ENCODE measurements at regions not wholly inside any gene's neighbourhood (a gene's known extent, or its start where the extent isn't known, plus 50 kb on each side); places are given as distances from the start of the nearest gene placed in this dataset.

DNA sequence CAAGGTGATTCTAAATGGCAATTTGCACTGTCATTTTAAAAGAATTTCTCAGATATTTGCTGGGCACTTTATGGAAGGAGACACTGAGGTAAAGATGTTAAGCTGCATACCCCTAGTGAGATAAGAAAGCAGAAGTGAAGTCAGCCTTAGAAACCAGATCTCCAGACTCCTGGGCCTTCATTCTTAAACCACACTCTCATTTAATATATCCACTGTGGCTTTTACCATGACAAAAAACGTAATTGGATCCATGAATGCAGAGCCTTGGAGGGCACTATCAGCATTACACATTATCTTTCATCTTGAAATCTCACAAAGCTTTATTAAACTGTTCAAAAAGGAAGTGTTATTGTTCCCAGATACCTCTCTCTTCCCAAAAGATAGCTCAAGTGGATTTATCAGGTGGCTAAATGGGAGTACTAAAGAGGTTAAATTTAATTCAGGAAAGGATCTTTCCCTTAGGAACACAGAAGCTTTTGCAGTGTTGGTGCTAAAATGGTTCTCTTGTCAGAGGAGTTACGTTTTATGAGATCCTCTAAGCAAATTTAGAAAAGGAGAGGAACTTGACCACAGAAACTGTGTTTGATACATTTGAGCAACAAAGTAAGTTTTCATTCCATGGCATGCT is 1060.4 kb downstream of the EFNB2 start:
- Mint-ChIP-seq H3K4me3 (no peak overlapping the region), H3K9me3 (no peaks in the 10 kb centered on the region), H3K27me3 (ENCODE audit: insufficient read depth, low read depth, poor library complexity) (no peaks in the 10 kb centered on the region), H3K4me1 (peaks cover 14% of the 10 kb centered on the region), H3K36me3 (ENCODE audit: low read depth) (no peaks in the 10 kb centered on the region), H3K27ac (peak overlapping the region; percentile 71)
- Histone ChIP-seq H3F3A (replicated peaks; ENCODE audit: low read depth) (no peaks in the 10 kb centered on the region), H3K4me2 (peak overlapping the region; percentile 15; the same call in 1 of the 2 replicates), H3K27me3 (ENCODE audit: insufficient read depth) (no peaks in the 10 kb centered on the region), H3K4me3 (no peak overlapping the region), H2AFZ (peak overlapping the region; percentile 25; the same call in 1 of the 2 replicates), H3K79me2 (replicated peaks; ENCODE audit: insufficient read depth) (no peaks in the 10 kb centered on the region), H3K4me1 (ENCODE audit: insufficient read depth) (peaks cover 10% of the 10 kb centered on the region; the same call in 1 of the 2 replicates), H3K36me3 (ENCODE audit: insufficient read depth) (no peaks in the 10 kb centered on the region), H3K9me2 (ENCODE audit: insufficient read depth) (no peaks in the 10 kb centered on the region), H3K27ac (ENCODE audit: low read depth) (no peak overlapping the region), H4K20me1 (replicated peaks; ENCODE audit: insufficient read depth) (no peaks in the 10 kb centered on the region)
- ATAC-seq (peak; percentile 62), DNase-seq (ENCODE audit: low spot score) (peak; percentile 39)
- TF ChIP-seq NANOG (IDR thresholded peaks at IDR 0.05; ENCODE audit: borderline replicate concordance) (no peak), ZNF114 (CRISPR knock-in tag; IDR thresholded peaks at IDR 0.05) (no peak), EZH2phosphoT487 (IDR thresholded peaks at IDR 0.05; ENCODE audit: unreplicated experiment) (no peak)
- TF ChIP-seq, protein P1, sequence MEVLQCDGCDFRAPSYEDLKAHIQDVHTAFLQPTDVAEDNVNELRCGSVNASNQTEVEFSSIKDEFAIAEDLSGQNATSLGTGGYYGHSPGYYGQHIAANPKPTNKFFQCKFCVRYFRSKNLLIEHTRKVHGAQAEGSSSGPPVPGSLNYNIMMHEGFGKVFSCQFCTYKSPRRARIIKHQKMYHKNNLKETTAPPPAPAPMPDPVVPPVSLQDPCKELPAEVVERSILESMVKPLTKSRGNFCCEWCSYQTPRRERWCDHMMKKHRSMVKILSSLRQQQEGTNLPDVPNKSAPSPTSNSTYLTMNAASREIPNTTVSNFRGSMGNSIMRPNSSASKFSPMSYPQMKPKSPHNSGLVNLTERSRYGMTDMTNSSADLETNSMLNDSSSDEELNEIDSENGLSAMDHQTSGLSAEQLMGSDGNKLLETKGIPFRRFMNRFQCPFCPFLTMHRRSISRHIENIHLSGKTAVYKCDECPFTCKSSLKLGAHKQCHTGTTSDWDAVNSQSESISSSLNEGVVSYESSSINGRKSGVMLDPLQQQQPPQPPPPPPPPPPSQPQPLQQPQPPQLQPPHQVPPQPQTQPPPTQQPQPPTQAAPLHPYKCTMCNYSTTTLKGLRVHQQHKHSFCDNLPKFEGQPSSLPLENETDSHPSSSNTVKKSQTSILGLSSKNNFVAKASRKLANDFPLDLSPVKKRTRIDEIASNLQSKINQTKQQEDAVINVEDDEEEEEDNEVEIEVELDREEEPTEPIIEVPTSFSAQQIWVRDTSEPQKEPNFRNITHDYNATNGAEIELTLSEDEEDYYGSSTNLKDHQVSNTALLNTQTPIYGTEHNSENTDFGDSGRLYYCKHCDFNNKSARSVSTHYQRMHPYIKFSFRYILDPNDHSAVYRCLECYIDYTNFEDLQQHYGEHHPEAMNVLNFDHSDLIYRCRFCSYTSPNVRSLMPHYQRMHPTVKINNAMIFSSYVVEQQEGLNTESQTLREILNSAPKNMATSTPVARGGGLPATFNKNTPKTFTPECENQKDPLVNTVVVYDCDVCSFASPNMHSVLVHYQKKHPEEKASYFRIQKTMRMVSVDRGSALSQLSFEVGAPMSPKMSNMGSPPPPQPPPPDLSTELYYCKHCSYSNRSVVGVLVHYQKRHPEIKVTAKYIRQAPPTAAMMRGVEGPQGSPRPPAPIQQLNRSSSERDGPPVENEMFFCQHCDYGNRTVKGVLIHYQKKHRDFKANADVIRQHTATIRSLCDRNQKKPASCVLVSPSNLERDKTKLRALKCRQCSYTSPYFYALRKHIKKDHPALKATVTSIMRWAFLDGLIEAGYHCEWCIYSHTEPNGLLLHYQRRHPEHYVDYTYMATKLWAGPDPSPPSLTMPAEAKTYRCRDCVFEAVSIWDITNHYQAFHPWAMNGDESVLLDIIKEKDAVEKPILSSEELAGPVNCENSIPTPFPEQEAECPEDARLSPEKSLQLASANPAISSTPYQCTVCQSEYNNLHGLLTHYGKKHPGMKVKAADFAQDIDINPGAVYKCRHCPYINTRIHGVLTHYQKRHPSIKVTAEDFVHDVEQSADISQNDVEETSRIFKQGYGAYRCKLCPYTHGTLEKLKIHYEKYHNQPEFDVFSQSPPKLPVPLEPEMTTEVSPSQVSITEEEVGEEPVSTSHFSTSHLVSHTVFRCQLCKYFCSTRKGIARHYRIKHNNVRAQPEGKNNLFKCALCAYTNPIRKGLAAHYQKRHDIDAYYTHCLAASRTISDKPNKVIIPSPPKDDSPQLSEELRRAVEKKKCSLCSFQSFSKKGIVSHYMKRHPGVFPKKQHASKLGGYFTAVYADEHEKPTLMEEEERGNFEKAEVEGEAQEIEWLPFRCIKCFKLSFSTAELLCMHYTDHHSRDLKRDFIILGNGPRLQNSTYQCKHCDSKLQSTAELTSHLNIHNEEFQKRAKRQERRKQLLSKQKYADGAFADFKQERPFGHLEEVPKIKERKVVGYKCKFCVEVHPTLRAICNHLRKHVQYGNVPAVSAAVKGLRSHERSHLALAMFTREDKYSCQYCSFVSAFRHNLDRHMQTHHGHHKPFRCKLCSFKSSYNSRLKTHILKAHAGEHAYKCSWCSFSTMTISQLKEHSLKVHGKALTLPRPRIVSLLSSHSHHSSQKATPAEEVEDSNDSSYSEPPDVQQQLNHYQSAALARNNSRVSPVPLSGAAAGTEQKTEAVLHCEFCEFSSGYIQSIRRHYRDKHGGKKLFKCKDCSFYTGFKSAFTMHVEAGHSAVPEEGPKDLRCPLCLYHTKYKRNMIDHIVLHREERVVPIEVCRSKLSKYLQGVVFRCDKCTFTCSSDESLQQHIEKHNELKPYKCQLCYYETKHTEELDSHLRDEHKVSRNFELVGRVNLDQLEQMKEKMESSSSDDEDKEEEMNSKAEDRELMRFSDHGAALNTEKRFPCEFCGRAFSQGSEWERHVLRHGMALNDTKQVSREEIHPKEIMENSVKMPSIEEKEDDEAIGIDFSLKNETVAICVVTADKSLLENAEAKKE (CRISPR knock-in tag; IDR thresholded peaks at IDR 0.05), result 0 out of 2 replicates have a peak, but pooled peaks have one; percentile 36

DNA sequence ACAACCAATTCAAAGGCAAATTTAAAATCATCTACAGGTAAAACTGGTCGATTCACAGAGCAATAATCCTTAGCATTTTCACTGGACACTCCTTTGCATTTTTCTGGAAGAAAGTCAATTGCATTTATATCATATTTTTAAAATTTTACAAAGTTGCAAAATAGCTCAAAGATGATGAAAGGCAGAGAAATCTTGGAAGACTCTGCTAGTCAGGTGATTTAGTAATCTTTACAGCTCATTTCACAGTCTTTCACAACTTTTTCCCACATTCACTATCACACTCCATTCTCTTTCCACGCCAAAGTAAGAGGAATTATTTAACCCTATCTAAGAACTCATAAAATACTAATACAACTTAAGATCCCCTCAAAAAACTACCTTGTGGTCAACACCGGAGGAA is 1063.8 kb downstream of the EFNB2 start:
- Mint-ChIP-seq H3K27me3 (ENCODE audit: insufficient read depth, low read depth, poor library complexity) (no peaks in the 10 kb centered on the region), H3K4me3 (no peak overlapping the region), H3K4me1 (peaks cover 19% of the 10 kb centered on the region), H3K36me3 (ENCODE audit: low read depth) (peaks cover 5% of the 10 kb centered on the region; the same call in 1 of the 3 replicates), H3K27ac (no peak overlapping the region), H3K9me3 (peaks cover 6% of the 10 kb centered on the region; the same call in 2 of the 3 replicates)
- no peaks in the 10 kb centered on the region for H3K79me2 ChIP-seq (replicated peaks; ENCODE audit: insufficient read depth)
- ATAC-seq, result no peak
- H4K20me1 ChIP-seq (replicated peaks; ENCODE audit: insufficient read depth), result no peaks in the 10 kb centered on the region
- no peak overlapping the region for H3K4me3 ChIP-seq
- H3K4me1 ChIP-seq (ENCODE audit: insufficient read depth), result peaks cover 13% of the 10 kb centered on the region
- H3K27me3 ChIP-seq (ENCODE audit: insufficient read depth), result no peaks in the 10 kb centered on the region
- H2AFZ ChIP-seq, result no peak overlapping the region
- H3K27ac ChIP-seq (ENCODE audit: low read depth), result no peak overlapping the region
- no peaks in the 10 kb centered on the region for H3K9me2 ChIP-seq (ENCODE audit: insufficient read depth)
- no peaks in the 10 kb centered on the region for H3K36me3 ChIP-seq (ENCODE audit: insufficient read depth)
- no peak for DNase-seq (ENCODE audit: low spot score)
- H3F3A ChIP-seq (replicated peaks; ENCODE audit: low read depth), result no peaks in the 10 kb centered on the region
- no peak overlapping the region for H3K4me2 ChIP-seq
- TF ChIP-seq CREB1 (CRISPR knock-in tag; IDR thresholded peaks at IDR 0.05; ENCODE audit: low read depth) (no peak), JUNB (IDR thresholded peaks at IDR 0.05; ENCODE audit: unreplicated experiment) (no peak), EZH2 (IDR thresholded peaks at IDR 0.05; ENCODE audit: low read depth, unreplicated experiment) (no peak), POLR2AphosphoS5 (IDR thresholded peaks at IDR 0.05; ENCODE audit: low read depth) (no peak), EZH2phosphoT487 (IDR thresholded peaks at IDR 0.05; ENCODE audit: unreplicated experiment) (no peak)
- TF ChIP-seq, protein P2, sequence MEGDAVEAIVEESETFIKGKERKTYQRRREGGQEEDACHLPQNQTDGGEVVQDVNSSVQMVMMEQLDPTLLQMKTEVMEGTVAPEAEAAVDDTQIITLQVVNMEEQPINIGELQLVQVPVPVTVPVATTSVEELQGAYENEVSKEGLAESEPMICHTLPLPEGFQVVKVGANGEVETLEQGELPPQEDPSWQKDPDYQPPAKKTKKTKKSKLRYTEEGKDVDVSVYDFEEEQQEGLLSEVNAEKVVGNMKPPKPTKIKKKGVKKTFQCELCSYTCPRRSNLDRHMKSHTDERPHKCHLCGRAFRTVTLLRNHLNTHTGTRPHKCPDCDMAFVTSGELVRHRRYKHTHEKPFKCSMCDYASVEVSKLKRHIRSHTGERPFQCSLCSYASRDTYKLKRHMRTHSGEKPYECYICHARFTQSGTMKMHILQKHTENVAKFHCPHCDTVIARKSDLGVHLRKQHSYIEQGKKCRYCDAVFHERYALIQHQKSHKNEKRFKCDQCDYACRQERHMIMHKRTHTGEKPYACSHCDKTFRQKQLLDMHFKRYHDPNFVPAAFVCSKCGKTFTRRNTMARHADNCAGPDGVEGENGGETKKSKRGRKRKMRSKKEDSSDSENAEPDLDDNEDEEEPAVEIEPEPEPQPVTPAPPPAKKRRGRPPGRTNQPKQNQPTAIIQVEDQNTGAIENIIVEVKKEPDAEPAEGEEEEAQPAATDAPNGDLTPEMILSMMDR (conservative IDR thresholded peaks at IDR 0.05; ENCODE audit: low read depth in 2 of 2), result no peak
- TF ChIP-seq, protein P3, sequence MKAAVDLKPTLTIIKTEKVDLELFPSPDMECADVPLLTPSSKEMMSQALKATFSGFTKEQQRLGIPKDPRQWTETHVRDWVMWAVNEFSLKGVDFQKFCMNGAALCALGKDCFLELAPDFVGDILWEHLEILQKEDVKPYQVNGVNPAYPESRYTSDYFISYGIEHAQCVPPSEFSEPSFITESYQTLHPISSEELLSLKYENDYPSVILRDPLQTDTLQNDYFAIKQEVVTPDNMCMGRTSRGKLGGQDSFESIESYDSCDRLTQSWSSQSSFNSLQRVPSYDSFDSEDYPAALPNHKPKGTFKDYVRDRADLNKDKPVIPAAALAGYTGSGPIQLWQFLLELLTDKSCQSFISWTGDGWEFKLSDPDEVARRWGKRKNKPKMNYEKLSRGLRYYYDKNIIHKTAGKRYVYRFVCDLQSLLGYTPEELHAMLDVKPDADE (IDR thresholded peaks at IDR 0.05), result no peak

All from GM23338 (cell line).